Heart left ventricle (tissue), 13 donors: ENCODE measurements at regions not wholly inside any gene's neighbourhood (a gene's known extent, or its start where the extent isn't known, plus 50 kb on each side); places are given as distances from the start of the nearest gene placed in this dataset.

ENCODE experiments used
- CTCF ChIP-seq, 12 donors: fragments of 200-600 bp; sonication (generic) in 4 of 12; IDR thresholded peaks; one replicate each; pipeline versions ENCODE4 v1.5.0 to v1.8.0; 2018 to 2022; ENCODE audit warnings: antibody characterized with exemption in 12 of 12, mild to moderate bottlenecking in 5 of 12
- POLR2A ChIP-seq, 2 donors: fragments of 450-650 bp; IDR thresholded peaks; one replicate each; pipeline ENCODE4 v1.6.1; 2017; ENCODE audit warnings: antibody characterized with exemption in 2 of 2, mild to moderate bottlenecking in 2 of 2, moderate library complexity in 2 of 2
- donor health status: ischemic (EF 13 %, LVEDD 7.1; RV severe dilation, severe dysfunction).
- donor health status: DM: no; HTN: yes; CAD: no.
- donor health status: DM: no; HTN: no; CAD: no.
- donor health status: ischemic (EF 25% LVEDD 6.9; RV normal size, moderate dysfunction).
- donor health status: ischemic (EF 25% LVEDD 5.7; RV mildly dilated, moderate dysfunction).
- donor health status: ischemic (EF 35%, LVEDD 5.7; RV mildly dilated, moderate dysfunction).
- donor health status: nonischemic (EF 11% LVEDD 7.7; RV severe dilation, severe dysfunction).
- donor health status: DM: yes; HTN: yes; CAD: no.
- donor health status: PGD.
- donor health status: ischemic (EF 29% LVEDD 5.4; RV normal size, mild dysfunction).
- donor health status: nonischemic (EF 23%, LVEDD 6.1; RV moderate dilation, normal function).

DNA sequence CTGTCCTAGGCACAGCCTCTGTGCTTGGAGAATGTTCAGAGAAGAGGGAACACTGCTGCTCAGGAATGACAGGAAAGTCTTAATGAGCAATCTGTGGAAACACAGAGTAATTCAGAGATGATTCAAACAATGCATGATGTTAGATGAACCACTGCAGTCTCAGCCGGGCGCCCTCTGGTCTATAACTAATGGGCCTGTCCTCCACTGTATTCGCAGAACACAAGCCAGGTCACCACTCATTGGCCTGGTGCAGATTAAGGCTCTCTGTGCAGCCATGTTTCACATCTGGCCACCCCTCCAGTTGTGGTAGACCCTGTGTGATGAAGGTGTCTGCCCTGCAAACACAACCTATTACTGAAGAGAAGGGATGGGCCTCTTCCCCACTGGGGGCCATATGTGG lies 281.7 kb upstream of the ROPN1 start:
- TF ChIP-seq CTCF (IDR thresholded peaks at IDR 0.05) (no peak), POLR2A (IDR thresholded peaks at IDR 0.05) (no peak)
